K562 (cell line): ENCODE measurements at regions not wholly inside any gene's neighbourhood (a gene's known extent, or its start where the extent isn't known, plus 50 kb on each side); places are given as distances from the start of the nearest gene placed in this dataset.

Source experiments
- ATF1 ChIP-seq, 2 experiments: fragments of 450-650 bp in 1 of 2; IDR thresholded peaks; 2 replicates each; pipeline ENCODE4 v1.6.1; 2016; ENCODE audit warnings: missing compliant biosample characterization in 1 of 2, missing genetic modification characterization in 1 of 2
- BRF1 ChIP-seq: IDR thresholded peaks from 3 replicates; pipeline ENCODE4 v1.6.1; 2011; ENCODE audit warnings: borderline replicate concordance, mild to moderate bottlenecking; ENCODE audit not compliant: insufficient read length; ENCODE audit errors: extremely low read depth
- CBX1 ChIP-seq: sonication (generic); IDR thresholded peaks from 2 replicates; pipeline ENCODE4 v1.6.1; 2016; ENCODE audit warnings: antibody characterized with exemption, low read depth, mild to moderate bottlenecking
- CC2D1A ChIP-seq: fragments of 450-650 bp; IDR thresholded peaks from 2 replicates; pipeline ENCODE4 v1.6.1; 2017; ENCODE audit warnings: mild to moderate bottlenecking
- CEBPG ChIP-seq, 3 experiments: fragments of 200-800 bp in 1 of 3; sonication (Bioruptor generic) in 1 of 3; sonication (generic) in 1 of 3; formaldehyde crosslinking in 1 of 3; IDR thresholded peaks in 2 of 3; conservative IDR thresholded peaks in 1 of 3; 2 replicates each; pipeline versions ENCODE4 v1.6.1 to v1.8.0; 2016 to 2022; ENCODE audit warnings: missing compliant biosample characterization in 2 of 3, missing genetic modification characterization in 2 of 3, mild to moderate bottlenecking in 1 of 3, missing genetic modification reagents in 1 of 3
- CREM ChIP-seq: IDR thresholded peaks from 2 replicates; pipeline ENCODE4 v1.6.1; 2014; ENCODE audit warnings: antibody characterized with exemption, low read depth
- EGR1 ChIP-seq: fragments of 450-650 bp; conservative IDR thresholded peaks from 2 replicates; pipeline ENCODE4 v1.6.1; 2017; ENCODE audit warnings: mild to moderate bottlenecking
- FOXJ2 ChIP-seq: fragments of 200-800 bp; sonication (Bioruptor generic); IDR thresholded peaks from 2 replicates; pipeline ENCODE4 v1.6.1; 2016; ENCODE audit warnings: missing genetic modification characterization, missing compliant biosample characterization
- GTF2F1 ChIP-seq: IDR thresholded peaks from 2 replicates; pipeline ENCODE4 v1.6.1; 2011; ENCODE audit warnings: low read depth, low read length, improper control_type of control experiment
- HDAC1 ChIP-seq, 2 experiments: fragments of 450-650 bp; IDR thresholded peaks; 2 replicates each; pipeline ENCODE4 v1.6.1; 2016 to 2017; ENCODE audit warnings: inconsistent platforms in 1 of 2, mild to moderate bottlenecking in 1 of 2, moderate library complexity in 1 of 2
- KAT7 ChIP-seq: sonication (generic); formaldehyde crosslinking; IDR thresholded peaks from 2 replicates; pipeline ENCODE4 v1.8.0; 2022; ENCODE audit warnings: missing genetic modification reagents, mild to moderate bottlenecking, borderline replicate concordance
- MBD2 ChIP-seq: sonication (generic); IDR thresholded peaks from 2 replicates; pipeline ENCODE4 v1.6.1; 2016; ENCODE audit warnings: low read depth, borderline replicate concordance
- MECOM ChIP-seq: fragments of 250-450 bp; sonication (Bioruptor Pico); IDR thresholded peaks from 2 replicates; pipeline ENCODE4 v1.8.0; 2022; ENCODE audit warnings: inconsistent platforms
- NFRKB ChIP-seq: fragments of 450-650 bp; IDR thresholded peaks from 2 replicates; pipeline ENCODE4 v1.6.1; 2016; ENCODE audit warnings: low read depth
- NRF1 ChIP-seq, 2 experiments: fragments of 450-650 bp; IDR thresholded peaks in 1 of 2; conservative IDR thresholded peaks in 1 of 2; 2 replicates each; pipeline ENCODE4 v1.6.1; 2014; ENCODE audit warnings: mild to moderate bottlenecking in 2 of 2
- OTX1 ChIP-seq: fragments of 450-650 bp; formaldehyde crosslinking; IDR thresholded peaks from 2 replicates; pipeline ENCODE4 v1.4.0; 2022; ENCODE audit warnings: mild to moderate bottlenecking
- PHF8 ChIP-seq: fragments of 200-600 bp; sonication (generic); IDR thresholded peaks from 2 replicates; pipeline ENCODE4 v1.6.1; 2012; ENCODE audit warnings: mixed run types, mild to moderate bottlenecking, inconsistent platforms, low read length, moderate library complexity, borderline replicate concordance
- RBFOX2 ChIP-seq: fragments of 200-400 bp; formaldehyde crosslinking; IDR thresholded peaks from 2 replicates; pipeline ENCODE4 v1.6.1; 2017; ENCODE audit warnings: low read depth, mild to moderate bottlenecking, low read length, moderate library complexity
- RCOR1 ChIP-seq, 2 experiments: IDR thresholded peaks; 2 replicates each; pipeline ENCODE4 v1.6.1; 2012; ENCODE audit warnings: low read depth in 2 of 2, low read length in 2 of 2, borderline replicate concordance in 1 of 2, improper control_type of control experiment in 1 of 2
- SIN3A ChIP-seq, 2 experiments: fragments of 150-350 bp in 1 of 2; IDR thresholded peaks; 2 replicates each; pipeline ENCODE4 v1.6.1; 2011 to 2016; ENCODE audit warnings: borderline replicate concordance in 2 of 2, low read depth in 2 of 2, low read length in 2 of 2, mild to moderate bottlenecking in 2 of 2, moderate library complexity in 2 of 2; ENCODE audit not compliant: control insufficient read depth in 1 of 2
- SMAD1 ChIP-seq: fragments of 150-350 bp; IDR thresholded peaks from 2 replicates; pipeline ENCODE4 v1.6.1; 2014; ENCODE audit warnings: low read length, low read depth; ENCODE audit not compliant: partially characterized antibody
- SOX6 ChIP-seq: fragments of 450-650 bp; IDR thresholded peaks from 2 replicates; pipeline ENCODE4 v1.6.1; 2014; ENCODE audit warnings: mild to moderate bottlenecking
- SRSF3 ChIP-seq: fragments of 200-400 bp; formaldehyde crosslinking; IDR thresholded peaks from 2 replicates; pipeline ENCODE4 v1.6.1; 2016; ENCODE audit warnings: mild to moderate bottlenecking, low read length, moderate library complexity; ENCODE audit not compliant: insufficient read depth
- TARDBP ChIP-seq: fragments of 450-650 bp; IDR thresholded peaks from 2 replicates; pipeline ENCODE4 v1.6.1; 2016
- TCF7 ChIP-seq: sonication (generic); IDR thresholded peaks from 2 replicates; pipeline ENCODE4 v1.6.1; 2016; ENCODE audit warnings: antibody characterized with exemption, borderline replicate concordance
- ZBED1 ChIP-seq: IDR thresholded peaks from 2 replicates; pipeline ENCODE4 v1.6.1; 2014
- ZKSCAN1 ChIP-seq: fragments of 150-350 bp; IDR thresholded peaks from 2 replicates; pipeline ENCODE4 v1.6.1; 2016; ENCODE audit warnings: low read depth, low read length
- ZZZ3 ChIP-seq: fragments of 450-650 bp; IDR thresholded peaks from 2 replicates; pipeline ENCODE4 v1.6.1; 2016; ENCODE audit warnings: antibody characterized with exemption, mild to moderate bottlenecking, moderate library complexity
- TF ChIP-seq, protein P1 (sequence below): fragments of 250-450 bp; sonication (Bioruptor Pico); IDR thresholded peaks from 2 replicates; pipeline ENCODE4 v1.8.0; 2022; ENCODE audit warnings: inconsistent platforms, mild to moderate bottlenecking, moderate library complexity, borderline replicate concordance
- TF ChIP-seq, protein P2 (sequence below): IDR thresholded peaks from 2 replicates; pipeline ENCODE4 v1.6.1; 2011; ENCODE audit not compliant: insufficient read length; ENCODE audit errors: extremely low read depth

DNA sequence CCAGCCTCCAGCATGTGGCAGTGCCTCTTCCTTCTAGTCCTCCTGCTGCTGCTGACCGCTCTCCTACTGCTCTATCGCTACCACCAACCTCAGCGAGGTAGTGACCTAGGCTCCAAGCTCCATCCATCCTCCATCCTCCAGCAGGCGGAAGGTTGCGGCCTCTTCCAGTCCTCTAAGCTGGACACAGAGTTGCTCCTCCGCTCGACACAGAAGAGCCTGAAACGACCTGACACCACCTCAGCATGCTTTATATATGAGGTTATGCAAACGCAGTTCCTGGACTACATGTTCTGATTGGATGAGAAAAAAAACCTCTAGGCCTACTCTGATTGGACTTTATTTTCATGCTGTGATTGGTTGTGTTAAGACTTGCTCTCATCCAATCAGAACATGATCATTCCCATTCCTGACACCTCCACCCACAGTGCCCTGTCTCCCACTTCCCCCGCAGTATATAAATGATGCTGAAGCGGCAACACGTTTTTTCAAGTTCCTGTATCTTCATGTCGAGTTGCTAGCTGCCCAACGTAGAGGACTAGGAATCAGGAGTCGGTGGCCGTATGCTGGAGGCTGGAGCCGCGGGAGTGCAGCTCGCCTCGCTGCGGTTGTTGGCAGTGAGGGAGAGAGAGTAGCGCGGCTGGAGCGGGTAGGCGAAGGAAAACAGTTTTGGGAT lies 398.1 kb downstream of the KCNJ18 start (continued):
- TF ChIP-seq, protein P1, sequence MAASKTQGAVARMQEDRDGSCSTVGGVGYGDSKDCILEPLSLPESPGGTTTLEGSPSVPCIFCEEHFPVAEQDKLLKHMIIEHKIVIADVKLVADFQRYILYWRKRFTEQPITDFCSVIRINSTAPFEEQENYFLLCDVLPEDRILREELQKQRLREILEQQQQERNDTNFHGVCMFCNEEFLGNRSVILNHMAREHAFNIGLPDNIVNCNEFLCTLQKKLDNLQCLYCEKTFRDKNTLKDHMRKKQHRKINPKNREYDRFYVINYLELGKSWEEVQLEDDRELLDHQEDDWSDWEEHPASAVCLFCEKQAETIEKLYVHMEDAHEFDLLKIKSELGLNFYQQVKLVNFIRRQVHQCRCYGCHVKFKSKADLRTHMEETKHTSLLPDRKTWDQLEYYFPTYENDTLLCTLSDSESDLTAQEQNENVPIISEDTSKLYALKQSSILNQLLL: no peak
- TF ChIP-seq SIN3A (IDR thresholded peaks at IDR 0.05; ENCODE audit: borderline replicate concordance in 2 of 2, control insufficient read depth in 1 of 2, low read depth in 2 of 2, low read length in 2 of 2) (peak; percentile 43 to 54; a peak in 1 of 4 replicates), ZBED1 (peak; percentile 61; the same call in 1 of the 2 replicates), NRF1 (conservative IDR thresholded peaks at IDR 0.05 in 1 of 2, IDR thresholded peaks at IDR 0.05 in 1 of 2) (no peak), EGR1 (peak; percentile 86), CBX1 (no peak), SMAD1 (peak; percentile 64), SRSF3 (no peak), RCOR1 (IDR thresholded peaks at IDR 0.05; ENCODE audit: borderline replicate concordance in 1 of 2, low read depth in 2 of 2, low read length in 2 of 2) (peak in 1 of 2 experiments; percentile 47; a peak in 1 of 4 replicates), ATF1 (CRISPR knock-in tag; IDR thresholded peaks at IDR 0.05) (no peak), ATF1 (tag; IDR thresholded peaks at IDR 0.05) (peak; percentile 48), ZZZ3 (no peak), BRF1 (no peak), MBD2 (peak; percentile 77; the same call in 1 of the 2 replicates), TCF7 (no peak), RBFOX2 (peak; percentile 72), FOXJ2 (no peak), MECOM (no peak), CEBPG (CRISPR knock-in tag; IDR thresholded peaks at IDR 0.05) (no peak), CEBPG (tag; conservative IDR thresholded peaks at IDR 0.05 in 1 of 2, IDR thresholded peaks at IDR 0.05 in 1 of 2) (no peak), GTF2F1 (peak; percentile 90), PHF8 (peak; percentile 28; the same call in 1 of the 2 replicates), NFRKB (peak; percentile 90; the same call in 1 of the 2 replicates), ZKSCAN1 (peak; percentile 54; the same call in 1 of the 2 replicates), KAT7 (CRISPR knock-in tag) (no peak), CC2D1A (0 out of 2 replicates have a peak, but pooled peaks have one; percentile 40), HDAC1 (IDR thresholded peaks at IDR 0.05) (peak in 1 of 2 experiments; percentile 12; a peak in 1 of 4 replicates), TARDBP (no peak), OTX1 (CRISPR knock-in tag) (no peak), CREM (peak; percentile 39), SOX6 (no peak)
- TF ChIP-seq, protein P2, sequence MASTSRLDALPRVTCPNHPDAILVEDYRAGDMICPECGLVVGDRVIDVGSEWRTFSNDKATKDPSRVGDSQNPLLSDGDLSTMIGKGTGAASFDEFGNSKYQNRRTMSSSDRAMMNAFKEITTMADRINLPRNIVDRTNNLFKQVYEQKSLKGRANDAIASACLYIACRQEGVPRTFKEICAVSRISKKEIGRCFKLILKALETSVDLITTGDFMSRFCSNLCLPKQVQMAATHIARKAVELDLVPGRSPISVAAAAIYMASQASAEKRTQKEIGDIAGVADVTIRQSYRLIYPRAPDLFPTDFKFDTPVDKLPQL: peak; percentile 80
